GM12878 (cell line): ENCODE measurements at regions not wholly inside any gene's neighbourhood (a gene's known extent, or its start where the extent isn't known, plus 50 kb on each side); places are given as distances from the start of the nearest gene placed in this dataset.

Experiments
- POLR2A ChIP-seq: IDR thresholded peaks from 2 replicates; pipeline ENCODE4 v1.6.1; 2011; ENCODE audit warnings: low read depth, mild to moderate bottlenecking, low read length
- RELA ChIP-seq: fragments of 450-650 bp; IDR thresholded peaks from 2 replicates; pipeline ENCODE4 v1.8.0; 2014; ENCODE audit warnings: borderline replicate concordance; ENCODE audit not compliant: partially characterized antibody
- SIN3A ChIP-seq: IDR thresholded peaks from 2 replicates; pipeline ENCODE4 v1.6.1; 2012; ENCODE audit warnings: low read depth, low read length, improper control_type of control experiment
- TF ChIP-seq, protein P1 (sequence below): IDR thresholded peaks from 2 replicates; pipeline ENCODE4 v1.6.1; 2012; ENCODE audit warnings: low read length, inconsistent platforms
- TF ChIP-seq, protein P2 (sequence below): IDR thresholded peaks from 2 replicates; pipeline ENCODE4 v1.6.1; 2011; ENCODE audit warnings: low read depth, mild to moderate bottlenecking, low read length, moderate library complexity, borderline replicate concordance; ENCODE audit errors: extremely low read depth

DNA sequence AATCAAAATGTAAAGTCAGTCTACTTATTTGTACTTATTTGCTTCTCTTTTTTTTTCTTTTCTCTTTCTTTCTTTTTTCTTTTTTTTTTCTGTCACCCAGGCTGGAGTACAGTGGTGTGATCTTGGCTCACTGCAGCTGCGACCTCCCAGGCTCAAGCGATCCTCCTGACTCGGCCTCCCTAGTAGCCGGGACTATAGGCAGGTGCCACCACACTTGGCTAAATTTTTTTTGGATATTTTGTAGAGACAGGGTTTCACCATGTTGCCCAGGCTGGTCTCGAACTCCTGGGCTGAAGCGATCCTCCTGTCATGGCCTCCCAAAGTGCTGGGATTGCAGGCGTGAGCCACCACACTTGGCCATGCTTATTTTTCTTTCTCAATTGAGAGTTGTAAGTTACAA, 98.8 kb upstream of the ZBTB40 start:
- no peak for TF ChIP-seq POLR2A
- TF ChIP-seq RELA, result no peak
- TF ChIP-seq SIN3A, result no peak
- TF ChIP-seq, protein P1, sequence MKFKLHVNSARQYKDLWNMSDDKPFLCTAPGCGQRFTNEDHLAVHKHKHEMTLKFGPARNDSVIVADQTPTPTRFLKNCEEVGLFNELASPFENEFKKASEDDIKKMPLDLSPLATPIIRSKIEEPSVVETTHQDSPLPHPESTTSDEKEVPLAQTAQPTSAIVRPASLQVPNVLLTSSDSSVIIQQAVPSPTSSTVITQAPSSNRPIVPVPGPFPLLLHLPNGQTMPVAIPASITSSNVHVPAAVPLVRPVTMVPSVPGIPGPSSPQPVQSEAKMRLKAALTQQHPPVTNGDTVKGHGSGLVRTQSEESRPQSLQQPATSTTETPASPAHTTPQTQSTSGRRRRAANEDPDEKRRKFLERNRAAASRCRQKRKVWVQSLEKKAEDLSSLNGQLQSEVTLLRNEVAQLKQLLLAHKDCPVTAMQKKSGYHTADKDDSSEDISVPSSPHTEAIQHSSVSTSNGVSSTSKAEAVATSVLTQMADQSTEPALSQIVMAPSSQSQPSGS, result no peak
- TF ChIP-seq, protein P2, sequence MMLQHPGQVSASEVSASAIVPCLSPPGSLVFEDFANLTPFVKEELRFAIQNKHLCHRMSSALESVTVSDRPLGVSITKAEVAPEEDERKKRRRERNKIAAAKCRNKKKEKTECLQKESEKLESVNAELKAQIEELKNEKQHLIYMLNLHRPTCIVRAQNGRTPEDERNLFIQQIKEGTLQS, result no peak
